H1 (cell line): ENCODE measurements at regions not wholly inside any gene's neighbourhood (a gene's known extent, or its start where the extent isn't known, plus 50 kb on each side); places are given as distances from the start of the nearest gene placed in this dataset.

Experiments used
- CTCF ChIA-PET: fragments of 300-600 bp; sonication (Branson Sonifier 250); formaldehyde crosslinking; loops from one replicate; lab custom pipeline; 2021; ENCODE audit not compliant: partially characterized antibody; lab: Charles Lee
- POLR2A ChIA-PET: fragments of 300-600 bp; sonication (Branson Sonifier 250); formaldehyde crosslinking; loops from one replicate; lab custom pipeline; 2021; ENCODE audit warnings: inconsistent platforms; ENCODE audit not compliant: partially characterized antibody; lab: Charles Lee
- DNase-seq, 2 experiments: peaks; one replicate each; pipeline versions ENCODE4 v3.0.0 to v3.0.0-alpha.2; 2010 to 2022; ENCODE audit warnings: low spot score in 2 of 2, low read depth in 1 of 2, mixed read lengths in 1 of 2
- FAIRE-seq: peaks from 2 replicates; lab custom pipeline; 2011; peaks lifted over from hg19 to GRCh38; lab: Jason Lieb, UNC
- H2AFZ ChIP-seq: 2 replicates; pipeline ENCODE4 v1.8.1; 2012; ENCODE audit warnings: low read length, inconsistent platforms
- H2AK5ac ChIP-seq: 2 replicates; pipeline ENCODE4 v1.6.1; 2013; ENCODE audit warnings: low read depth, low read length
- H2BK120ac ChIP-seq: replicated peaks from 2 replicates; pipeline ENCODE3; 2013; ENCODE audit warnings: low read depth, low read length, inconsistent platforms
- H2BK12ac ChIP-seq: 2 replicates; pipeline ENCODE4 v1.6.1; 2013; ENCODE audit warnings: low read depth, low read length
- H2BK15ac ChIP-seq: 2 replicates; pipeline ENCODE4 v1.6.1; 2013; ENCODE audit warnings: low read length
- H2BK20ac ChIP-seq: 2 replicates; pipeline ENCODE4 v1.6.1; 2013; ENCODE audit warnings: low read length
- H2BK5ac ChIP-seq: 2 replicates; pipeline ENCODE4 v1.6.1; 2013; ENCODE audit warnings: low read depth, low read length
- H3K14ac ChIP-seq: 2 replicates; pipeline ENCODE4 v1.6.1; 2013; ENCODE audit warnings: inconsistent platforms; ENCODE audit not compliant: insufficient read length
- H3K18ac ChIP-seq: 2 replicates; pipeline ENCODE4 v1.6.1; 2013; ENCODE audit warnings: low read length; ENCODE audit errors: extremely low read depth
- H3K23ac ChIP-seq: 2 replicates; pipeline ENCODE4 v1.6.1; 2013; ENCODE audit warnings: inconsistent platforms; ENCODE audit not compliant: insufficient read length
- H3K23me2 ChIP-seq: 2 replicates; pipeline ENCODE4 v1.6.1; 2013; ENCODE audit warnings: low read depth, low read length
- H3K27ac ChIP-seq: 2 replicates; pipeline ENCODE4 v1.6.1; 2011; ENCODE audit warnings: low read depth, low read length, inconsistent platforms
- H3K27me3 ChIP-seq, 4 experiments: replicated peaks in 1 of 4; 1 replicate in 1 of 4; 2 replicates in 3 of 4; pipeline versions ENCODE4 v1.6.1 to v1.8.1; 2011 to 2013; ENCODE audit warnings: low read length in 3 of 4, mild to moderate bottlenecking in 3 of 4, inconsistent platforms in 2 of 4, mixed read lengths in 2 of 4, moderate library complexity in 1 of 4; ENCODE audit not compliant: control insufficient read depth in 3 of 4, insufficient read depth in 3 of 4; ENCODE audit errors: extremely low read depth in 1 of 4
- H3K36me3 ChIP-seq, 4 experiments: 2 replicates each; pipeline versions ENCODE4 v1.6.1 to v1.8.1; 2011 to 2013; ENCODE audit warnings: mild to moderate bottlenecking in 4 of 4, low read length in 3 of 4, moderate library complexity in 2 of 4, control low read depth in 1 of 4, inconsistent platforms in 1 of 4; ENCODE audit not compliant: insufficient read depth in 4 of 4, control insufficient read depth in 2 of 4
- H3K4ac ChIP-seq: replicated peaks from 2 replicates; pipeline ENCODE3; 2013; ENCODE audit warnings: low read length, low read depth, mixed read lengths, inconsistent platforms; ENCODE audit not compliant: insufficient read length
- H3K4me1 ChIP-seq, 4 experiments: replicated peaks in 1 of 4; 1 replicate in 1 of 4; 2 replicates in 3 of 4; pipeline versions ENCODE4 v1.6.1 to v1.8.1; 2011 to 2013; ENCODE audit warnings: low read length in 3 of 4, inconsistent platforms in 2 of 4, mixed read lengths in 1 of 4; ENCODE audit not compliant: insufficient read depth in 4 of 4, control insufficient read depth in 3 of 4
- H3K4me2 ChIP-seq, 2 experiments: 2 replicates each; pipeline versions ENCODE4 v1.6.1 to v1.8.1; 2011 to 2013; ENCODE audit warnings: low read depth in 2 of 2, low read length in 2 of 2, control low read depth in 1 of 2, inconsistent platforms in 1 of 2, mild to moderate bottlenecking in 1 of 2; ENCODE audit not compliant: insufficient read depth in 1 of 2
- H3K4me3 ChIP-seq, 4 experiments: fragments of 200-600, 300-600 bp in 1 of 4; sonication (generic), shearing (Covaris generic), sonication (Bioruptor Twin) in 1 of 4; 2 replicates each; pipeline versions ENCODE4 v1.5.1 to v1.8.1; 2011 to 2016; ENCODE audit warnings: low read length in 4 of 4, low read depth in 3 of 4, control low read depth in 2 of 4, inconsistent platforms in 2 of 4, mild to moderate bottlenecking in 2 of 4, mixed read lengths in 1 of 4, moderate library complexity in 1 of 4; ENCODE audit not compliant: insufficient read depth in 2 of 4; ENCODE audit errors: extremely low read depth in 1 of 4
- H3K56ac ChIP-seq: replicated peaks from 2 replicates; pipeline ENCODE3; 2013; ENCODE audit warnings: low read depth, mild to moderate bottlenecking, mixed read lengths, low read length, inconsistent platforms; ENCODE audit not compliant: insufficient read length
- H3K79me1 ChIP-seq: 2 replicates; pipeline ENCODE4 v1.6.1; 2013; ENCODE audit warnings: low read depth, low read length, control low read depth
- H3K79me2 ChIP-seq, 2 experiments: 2 replicates each; pipeline versions ENCODE4 v1.6.1 to v1.8.1; 2012 to 2013; ENCODE audit warnings: low read length in 2 of 2, mild to moderate bottlenecking in 2 of 2, inconsistent platforms in 1 of 2; ENCODE audit not compliant: insufficient read depth in 2 of 2, control insufficient read depth in 1 of 2
- H3K9ac ChIP-seq, 4 experiments: replicated peaks in 1 of 4; 1 replicate in 1 of 4; 2 replicates in 3 of 4; pipeline versions ENCODE4 v1.6.1 to v1.8.1; 2011 to 2013; ENCODE audit warnings: low read depth in 3 of 4, low read length in 3 of 4, control low read depth in 2 of 4, mild to moderate bottlenecking in 2 of 4, moderate library complexity in 2 of 4, inconsistent platforms in 1 of 4; ENCODE audit errors: extremely low read depth in 1 of 4
- H3K9me3 ChIP-seq, 2 experiments: 2 replicates each; pipeline versions ENCODE4 v1.6.1 to v1.8.1; 2012 to 2013; ENCODE audit warnings: mild to moderate bottlenecking in 2 of 2, moderate library complexity in 2 of 2, control low read depth in 1 of 2, inconsistent platforms in 1 of 2, low read depth in 1 of 2, low read length in 1 of 2, mixed read lengths in 1 of 2; ENCODE audit not compliant: insufficient read depth in 2 of 2
- H4K20me1 ChIP-seq, 2 experiments: replicated peaks in 1 of 2; 2 replicates each; pipeline versions ENCODE3 to v1.8.1; 2011 to 2013; ENCODE audit warnings: inconsistent platforms in 2 of 2, low read length in 2 of 2, mild to moderate bottlenecking in 1 of 2; ENCODE audit not compliant: insufficient read depth in 2 of 2, control insufficient read depth in 1 of 2
- H4K5ac ChIP-seq: 2 replicates; pipeline ENCODE4 v1.6.1; 2013; ENCODE audit warnings: low read length, low read depth, mixed read lengths, inconsistent platforms; ENCODE audit not compliant: insufficient read length
- H4K8ac ChIP-seq: 2 replicates; pipeline ENCODE4 v1.8.0; 2013; ENCODE audit warnings: mild to moderate bottlenecking, moderate library complexity, low read length, inconsistent platforms; ENCODE audit not compliant: insufficient read depth; ENCODE audit errors: extremely low read depth
- H4K91ac ChIP-seq: replicated peaks from 2 replicates; pipeline ENCODE3; 2013; ENCODE audit warnings: low read length, mixed read lengths, inconsistent platforms; ENCODE audit not compliant: insufficient read length
- BACH1 ChIP-seq: IDR thresholded peaks from 2 replicates; pipeline ENCODE4 v1.6.1; 2012; ENCODE audit warnings: low read length, improper control_type of control experiment
- CHD1 ChIP-seq: IDR thresholded peaks from 2 replicates; pipeline ENCODE4 v1.6.1; 2012; ENCODE audit warnings: low read depth, low read length, improper control_type of control experiment
- SP2 ChIP-seq: IDR thresholded peaks from 2 replicates; pipeline ENCODE4 v1.6.1; 2012; ENCODE audit warnings: mild to moderate bottlenecking, low read length, inconsistent platforms
- WGBS, 2 experiments: shearing (Covaris generic) in 1 of 2; methylation state at CpG; one replicate each; pipeline versions ENCODE4 v1.1.6 to v1.1.7; 2013 to 2015; ENCODE audit warnings: low lambda C conversion rate in 2 of 2, mixed read lengths in 2 of 2, inconsistent platforms in 1 of 2, low coverage in 1 of 2, missing lambda C conversion rate in 1 of 2; ENCODE audit not compliant: insufficient replicate concordance in 2 of 2, insufficient coverage in 1 of 2, insufficient read length in 1 of 2; ENCODE audit errors: extremely low coverage in 1 of 2, missing lambda C conversion rate in 1 of 2; 5-methylcytosine and 5-hydroxymethylcytosine counted together
- TF ChIP-seq, protein P1 (sequence below): IDR thresholded peaks from 2 replicates; pipeline ENCODE4 v1.6.1; 2012; ENCODE audit warnings: low read length, inconsistent platforms

DNA sequence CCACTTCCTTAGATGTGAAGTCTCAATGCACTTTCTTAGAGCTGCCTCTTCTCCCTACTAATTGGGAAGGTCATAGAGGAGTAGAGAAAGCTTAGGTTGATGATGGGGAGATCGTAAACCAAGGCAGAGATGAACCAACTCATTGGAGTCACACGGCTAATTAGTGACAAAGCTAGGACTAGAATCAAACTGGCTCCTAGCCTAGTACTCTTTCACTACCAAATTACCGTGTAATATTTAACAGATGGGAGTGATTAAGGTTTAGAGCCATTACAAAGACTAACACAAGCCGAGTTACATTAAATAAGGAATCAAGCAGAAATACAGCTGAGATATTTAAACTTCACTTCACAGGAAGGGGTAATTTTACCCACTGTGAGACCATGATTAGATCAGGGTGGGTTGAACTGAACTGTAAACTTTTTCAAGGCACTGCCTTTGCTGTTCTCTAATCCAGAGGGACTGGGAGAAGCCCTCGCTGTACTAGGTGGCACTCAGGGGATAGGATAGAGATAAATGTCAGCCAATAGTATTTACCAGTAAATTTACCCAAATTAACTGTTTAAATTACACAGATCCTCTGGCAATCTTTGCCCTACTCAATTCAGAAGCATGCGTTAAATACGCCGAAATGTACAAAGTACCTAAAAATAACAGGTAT lies 166.4 kb upstream of the PIK3R1 start:
- Histone ChIP-seq H3K18ac (no peak overlapping the region), H3K56ac (no peak overlapping the region), H3K4ac (no peak overlapping the region), H3K4me2 (no peak overlapping the region), H2BK5ac (no peak overlapping the region), H2AK5ac (no peak overlapping the region), H3K36me3 (no peaks in the 10 kb centered on the region), H2BK15ac (no peak overlapping the region), H3K79me2 (no peaks in the 10 kb centered on the region), H3K9me3 (peaks cover 3 to 8% of the 10 kb centered on the region in 2 experiments; a peak in 1 of 4 replicates), H3K4me3 (no peak overlapping the region), H3K4me1 (no peaks in the 10 kb centered on the region), H2BK20ac (no peak overlapping the region), H3K27ac (no peak overlapping the region), H4K8ac (no peak overlapping the region), H2BK12ac (no peak overlapping the region), H3K9ac (no peak overlapping the region), H4K5ac (no peak overlapping the region), H2AFZ (no peak overlapping the region), H2BK120ac (no peak overlapping the region), H4K91ac (no peak overlapping the region), H3K23me2 (no peaks in the 10 kb centered on the region), H4K20me1 (no peaks in the 10 kb centered on the region), H3K79me1 (no peaks in the 10 kb centered on the region), H3K14ac (no peak overlapping the region), H3K23ac (no peak overlapping the region), H3K27me3 (no peaks in the 10 kb centered on the region)
- no peak for DNase-seq
- ChIA-PET CTCF (no interaction called here), POLR2A (no interaction called here)
- TF ChIP-seq SP2 (no peak), BACH1 (no peak), CHD1 (no peak)
- TF ChIP-seq, protein P1, sequence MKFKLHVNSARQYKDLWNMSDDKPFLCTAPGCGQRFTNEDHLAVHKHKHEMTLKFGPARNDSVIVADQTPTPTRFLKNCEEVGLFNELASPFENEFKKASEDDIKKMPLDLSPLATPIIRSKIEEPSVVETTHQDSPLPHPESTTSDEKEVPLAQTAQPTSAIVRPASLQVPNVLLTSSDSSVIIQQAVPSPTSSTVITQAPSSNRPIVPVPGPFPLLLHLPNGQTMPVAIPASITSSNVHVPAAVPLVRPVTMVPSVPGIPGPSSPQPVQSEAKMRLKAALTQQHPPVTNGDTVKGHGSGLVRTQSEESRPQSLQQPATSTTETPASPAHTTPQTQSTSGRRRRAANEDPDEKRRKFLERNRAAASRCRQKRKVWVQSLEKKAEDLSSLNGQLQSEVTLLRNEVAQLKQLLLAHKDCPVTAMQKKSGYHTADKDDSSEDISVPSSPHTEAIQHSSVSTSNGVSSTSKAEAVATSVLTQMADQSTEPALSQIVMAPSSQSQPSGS = no peak
- FAIRE-seq = no peak
- WGBS, 2 experiments = 89% methylated on average over 8 of the region's 8 CpGs; no CpG with 5 or more reads in 1 of the 2 experiments
